GM19023 (cell line): ENCODE measurements at regions not wholly inside any gene's neighbourhood (a gene's known extent, or its start where the extent isn't known, plus 50 kb on each side); places are given as distances from the start of the nearest gene placed in this dataset.

Experiments
- ATAC-seq: cut with Tn5 transposase; IDR thresholded peaks from one replicate; pipeline ENCODE4 v1.9.1; 2021; ENCODE audit warnings: mild to moderate bottlenecking, moderate library complexity; ENCODE audit not compliant: unreplicated experiment

GRCh38 chr4:81573840-81574239 is 102.1 kb upstream of the RASGEF1B start:
- no peak for ATAC-seq

- no peak for ATAC-seq
These were observed 100.7 kb upstream of the RASGEF1B start for GRCh38 chr4:81572402-81572801.

GRCh38 chr4:81571105-81571504 is 99.4 kb upstream of the RASGEF1B start:
- no peak for ATAC-seq

- ATAC-seq, result no peak
These were observed 94.5 kb upstream of the RASGEF1B start for GRCh38 chr4:81566161-81566591.

GRCh38 chr4:81565142-81565870 is 93.6 kb upstream of the RASGEF1B start:
- ATAC-seq, result no peak

- ATAC-seq, result no peak
These were observed 92.3 kb upstream of the RASGEF1B start for GRCh38 chr4:81564025-81564424.

- ATAC-seq, result peak; percentile 88
These were observed 90.4 kb upstream of the RASGEF1B start for GRCh38 chr4:81562093-81562492.

- ATAC-seq, result no peak
These were observed 85.6 kb upstream of the RASGEF1B start for GRCh38 chr4:81557306-81557705.

- no peak for ATAC-seq
These were observed 83.8 kb upstream of the RASGEF1B start for GRCh38 chr4:81555489-81555888.

GRCh38 chr4:81552086-81552485 is 80.4 kb upstream of the RASGEF1B start:
- ATAC-seq, result no peak

- no peak for ATAC-seq
These were observed 78.7 kb upstream of the RASGEF1B start for GRCh38 chr4:81550388-81550859.

- ATAC-seq, result no peak
These were observed 78.3 kb upstream of the RASGEF1B start for GRCh38 chr4:81549984-81550383.

- no peak for ATAC-seq
These were observed 75.1 kb upstream of the RASGEF1B start for GRCh38 chr4:81546777-81547176.

- ATAC-seq, result no peak
These were observed 69.6 kb upstream of the RASGEF1B start for GRCh38 chr4:81541161-81541945.

- ATAC-seq, result no peak
These were observed 67.2 kb upstream of the RASGEF1B start for GRCh38 chr4:81538716-81539427.

- no peak for ATAC-seq
These were observed 59.7 kb upstream of the RASGEF1B start for GRCh38 chr4:81531410-81531809.

GRCh38 chr4:81528979-81529378 is 57.3 kb upstream of the RASGEF1B start:
- ATAC-seq, result no peak

GRCh38 chr4:81528200-81528599 is 56.5 kb upstream of the RASGEF1B start:
- no peak for ATAC-seq

- ATAC-seq, result no peak
These were observed 56.0 kb upstream of the RASGEF1B start for GRCh38 chr4:81527709-81528108.

- no peak for ATAC-seq
These were observed 55.4 kb upstream of the RASGEF1B start for GRCh38 chr4:81527115-81527514.

GRCh38 chr4:81526706-81527105 is 55.0 kb upstream of the RASGEF1B start:
- no peak for ATAC-seq
